Neural cell (in vitro differentiated cells): ENCODE measurements at regions not wholly inside any gene's neighbourhood (a gene's known extent, or its start where the extent isn't known, plus 50 kb on each side); places are given as distances from the start of the nearest gene placed in this dataset.

Experiments
- H2AFZ ChIP-seq: fragments of 200-600, 300-800 bp; sonication (generic), shearing (Covaris generic); 2 replicates; pipeline ENCODE4 v1.6.0; 2014; ENCODE audit warnings: low read depth, mild to moderate bottlenecking, antibody characterized with exemption, low read length, moderate library complexity
- H3F3A ChIP-seq: fragments of 200-600 bp; shearing (Covaris generic); 2 replicates; pipeline ENCODE4 v1.6.1; 2016; ENCODE audit warnings: mild to moderate bottlenecking, moderate library complexity, mixed read lengths, antibody characterized with exemption, low read length; ENCODE audit not compliant: insufficient read depth, poor library complexity, severe bottlenecking
- H3K27ac ChIP-seq: fragments of 200-600, 300-800 bp; sonication (generic), shearing (Covaris generic); 2 replicates; pipeline ENCODE4 v1.5.1; 2014; ENCODE audit warnings: mild to moderate bottlenecking, low read length, moderate library complexity
- H3K27me3 ChIP-seq: fragments of 300-800, 200-600 bp; sonication (generic), shearing (Covaris generic); 2 replicates; pipeline ENCODE4 v1.6.0; 2014; ENCODE audit warnings: mild to moderate bottlenecking, low read depth, low read length, moderate library complexity; ENCODE audit not compliant: insufficient read depth
- H3K36me3 ChIP-seq: fragments of 300-800, 200-600 bp; sonication (generic), shearing (Covaris generic); 2 replicates; pipeline ENCODE4 v1.5.1; 2014; ENCODE audit warnings: mild to moderate bottlenecking, antibody characterized with exemption, low read length, moderate library complexity; ENCODE audit not compliant: insufficient read depth
- H3K4me2 ChIP-seq: fragments of 300-800, 200-600 bp; sonication (generic), shearing (Covaris generic); 2 replicates; pipeline ENCODE4 v1.6.0; 2014; ENCODE audit warnings: mild to moderate bottlenecking, low read length
- H3K4me3 ChIP-seq: fragments of 300-800, 200-600 bp; sonication (generic), shearing (Covaris generic); 2 replicates; pipeline ENCODE4 v1.5.1; 2014; ENCODE audit warnings: mild to moderate bottlenecking, low read length, moderate library complexity
- H3K79me2 ChIP-seq: fragments of 200-600 bp; shearing (Covaris generic); replicated peaks from 2 replicates; pipeline ENCODE4 v1.6.0; 2014; ENCODE audit warnings: mild to moderate bottlenecking, low read length, moderate library complexity; ENCODE audit not compliant: insufficient read depth
- H3K9ac ChIP-seq: fragments of 300-800, 200-600 bp; sonication (generic), shearing (Covaris generic); 2 replicates; pipeline ENCODE4 v1.6.1; 2016; ENCODE audit warnings: mild to moderate bottlenecking, low read length, mixed read lengths
- H3K9me2 ChIP-seq: fragments of 200-600 bp; shearing (Covaris generic); 2 replicates; pipeline ENCODE4 v1.6.1; 2016; ENCODE audit warnings: mild to moderate bottlenecking, low read length, mixed read lengths; ENCODE audit not compliant: insufficient read depth
- H3K9me3 ChIP-seq: fragments of 200-600, 300-800 bp; sonication (generic), shearing (Covaris generic); 2 replicates; pipeline ENCODE4 v1.6.1; 2016; ENCODE audit warnings: mild to moderate bottlenecking, mixed run types, low read length, moderate library complexity, mixed read lengths
- H4K20me1 ChIP-seq: fragments of 200-600 bp; shearing (Covaris generic); 2 replicates; pipeline ENCODE4 v1.6.1; 2016; ENCODE audit warnings: mild to moderate bottlenecking, mixed run types; ENCODE audit not compliant: insufficient read depth
- EP300 ChIP-seq: fragments of 450-650 bp; conservative IDR thresholded peaks from 2 replicates; pipeline ENCODE4 v1.6.1; 2014; ENCODE audit warnings: antibody characterized with exemption, mild to moderate bottlenecking, moderate library complexity; ENCODE audit not compliant: poor library complexity, severe bottlenecking
- EZH2 ChIP-seq: fragments of 200-600, 300-800 bp; shearing (Covaris generic), sonication (generic); IDR thresholded peaks from 2 replicates; pipeline ENCODE4 v1.6.1; 2014; ENCODE audit warnings: antibody characterized with exemption, low read length, borderline replicate concordance, mild to moderate bottlenecking; ENCODE audit not compliant: insufficient read depth, poor library complexity, severe bottlenecking
- MXI1 ChIP-seq: fragments of 450-650 bp; conservative IDR thresholded peaks from 2 replicates; pipeline ENCODE4 v1.6.1; 2014; ENCODE audit warnings: antibody characterized with exemption, mild to moderate bottlenecking; ENCODE audit not compliant: poor library complexity, severe bottlenecking
- POLR2AphosphoS5 ChIP-seq: IDR thresholded peaks from 2 replicates; pipeline ENCODE4 v1.6.1; 2012
- RAD21 ChIP-seq: fragments of 450-650 bp; conservative IDR thresholded peaks from 2 replicates; pipeline ENCODE4 v1.6.1; 2014; ENCODE audit warnings: antibody characterized with exemption, mild to moderate bottlenecking, moderate library complexity
- REST ChIP-seq: IDR thresholded peaks from 2 replicates; pipeline ENCODE4 v1.6.1; 2012; ENCODE audit warnings: borderline replicate concordance
- SMC3 ChIP-seq: fragments of 450-650 bp; conservative IDR thresholded peaks from 2 replicates; pipeline ENCODE4 v1.6.1; 2014; ENCODE audit warnings: antibody characterized with exemption, mild to moderate bottlenecking, moderate library complexity; ENCODE audit not compliant: poor library complexity
- TAF1 ChIP-seq: IDR thresholded peaks from 2 replicates; pipeline ENCODE4 v1.6.1; 2012; ENCODE audit warnings: low read depth
- TF ChIP-seq, protein P1 (sequence below): fragments of 450-650 bp; IDR thresholded peaks from 2 replicates; pipeline ENCODE4 v1.5.1; 2014; ENCODE audit warnings: antibody characterized with exemption, mild to moderate bottlenecking, moderate library complexity; ENCODE audit not compliant: poor library complexity, severe bottlenecking

DNA sequence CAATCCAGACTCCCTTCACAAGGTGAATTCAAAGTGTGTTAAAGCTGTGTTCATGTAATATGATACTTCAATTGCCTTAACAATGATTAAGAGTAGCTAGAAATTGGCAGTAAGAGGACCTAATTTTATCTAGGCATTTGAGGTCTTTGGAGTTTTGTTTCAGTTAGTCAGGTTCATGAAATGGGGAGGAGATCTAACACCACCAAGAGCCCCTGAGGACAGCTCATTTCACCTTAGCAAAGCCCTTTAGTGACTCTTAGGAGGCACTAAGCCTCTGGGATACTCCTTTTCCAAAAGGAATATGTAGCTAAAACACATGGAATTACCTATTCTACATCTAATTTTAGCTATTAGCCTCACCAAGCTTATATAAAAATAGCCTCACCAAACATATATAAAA lies 716.5 kb upstream of the RAB6C start:
- Histone ChIP-seq H3K4me3 (no peak overlapping the region), H4K20me1 (no peaks in the 10 kb centered on the region), H3K79me2 (no peaks in the 10 kb centered on the region), H3K9ac (no peak overlapping the region), H3F3A (no peaks in the 10 kb centered on the region), H3K9me3 (peaks cover 6% of the 10 kb centered on the region), H3K4me2 (no peak overlapping the region), H3K36me3 (no peaks in the 10 kb centered on the region), H2AFZ (no peak overlapping the region), H3K9me2 (no peaks in the 10 kb centered on the region), H3K27me3 (no peaks in the 10 kb centered on the region), H3K27ac (no peak overlapping the region)
- TF ChIP-seq MXI1 (no peak), REST (no peak), EZH2 (no peak), POLR2AphosphoS5 (no peak), RAD21 (no peak), EP300 (no peak), SMC3 (no peak), TAF1 (no peak)
- TF ChIP-seq, protein P1, sequence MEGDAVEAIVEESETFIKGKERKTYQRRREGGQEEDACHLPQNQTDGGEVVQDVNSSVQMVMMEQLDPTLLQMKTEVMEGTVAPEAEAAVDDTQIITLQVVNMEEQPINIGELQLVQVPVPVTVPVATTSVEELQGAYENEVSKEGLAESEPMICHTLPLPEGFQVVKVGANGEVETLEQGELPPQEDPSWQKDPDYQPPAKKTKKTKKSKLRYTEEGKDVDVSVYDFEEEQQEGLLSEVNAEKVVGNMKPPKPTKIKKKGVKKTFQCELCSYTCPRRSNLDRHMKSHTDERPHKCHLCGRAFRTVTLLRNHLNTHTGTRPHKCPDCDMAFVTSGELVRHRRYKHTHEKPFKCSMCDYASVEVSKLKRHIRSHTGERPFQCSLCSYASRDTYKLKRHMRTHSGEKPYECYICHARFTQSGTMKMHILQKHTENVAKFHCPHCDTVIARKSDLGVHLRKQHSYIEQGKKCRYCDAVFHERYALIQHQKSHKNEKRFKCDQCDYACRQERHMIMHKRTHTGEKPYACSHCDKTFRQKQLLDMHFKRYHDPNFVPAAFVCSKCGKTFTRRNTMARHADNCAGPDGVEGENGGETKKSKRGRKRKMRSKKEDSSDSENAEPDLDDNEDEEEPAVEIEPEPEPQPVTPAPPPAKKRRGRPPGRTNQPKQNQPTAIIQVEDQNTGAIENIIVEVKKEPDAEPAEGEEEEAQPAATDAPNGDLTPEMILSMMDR, result no peak

GRCh38 chr2:129263939-129264338 lies 715.5 kb upstream of the RAB6C start:
- TF ChIP-seq POLR2AphosphoS5 (no peak), EP300 (no peak), RAD21 (no peak), SMC3 (no peak), EZH2 (no peak), TAF1 (no peak), MXI1 (no peak), REST (no peak)
- TF ChIP-seq, protein P1, result no peak
- no peak overlapping the region for H2AFZ ChIP-seq

More at GRCh38 chr2:129263939-129264338, 715.5 kb upstream of the RAB6C start:
- Histone ChIP-seq H3K9ac (no peak overlapping the region), H3K36me3 (no peaks in the 10 kb centered on the region), H3K4me3 (no peak overlapping the region), H3K27me3 (no peaks in the 10 kb centered on the region), H4K20me1 (no peaks in the 10 kb centered on the region), H3K79me2 (no peaks in the 10 kb centered on the region), H3F3A (no peaks in the 10 kb centered on the region), H3K9me3 (peaks cover 5% of the 10 kb centered on the region), H3K9me2 (no peaks in the 10 kb centered on the region), H3K4me2 (no peak overlapping the region), H3K27ac (no peak overlapping the region)
